NCI-H510A (cell line): ENCODE measurements at regions not wholly inside any gene's neighbourhood (a gene's known extent, or its start where the extent isn't known, plus 50 kb on each side); places are given as distances from the start of the nearest gene placed in this dataset.

Experiments
- DNase-seq: peaks from one replicate; lab custom pipeline; 2025; lab: John Stamatoyannopoulos, UW

GRCh38 chr2:41990245-41990644 is 57.6 kb upstream of the PKDCC start:
- no peak for DNase-seq

- DNase-seq = no peak
Observed at GRCh38 chr2:41990688-41991087, 57.1 kb upstream of the PKDCC start.

GRCh38 chr2:41992056-41992642 is 55.7 kb upstream of the PKDCC start:
- DNase-seq = no peak

GRCh38 chr2:41992671-41993434 is 55.0 kb upstream of the PKDCC start:
- no peak for DNase-seq

- DNase-seq = no peak
Observed at GRCh38 chr2:41993435-41993925, 54.3 kb upstream of the PKDCC start.

GRCh38 chr2:41994233-41994637 is 53.6 kb upstream of the PKDCC start:
- DNase-seq = no peak

GRCh38 chr2:41994661-41995060 is 53.2 kb upstream of the PKDCC start:
- no peak for DNase-seq

GRCh38 chr2:41997561-41997960 is 50.3 kb upstream of the PKDCC start:
- no peak for DNase-seq
